ENCODE measurements at regions not wholly inside any gene's neighbourhood (a gene's known extent, or its start where the extent isn't known, plus 50 kb on each side); places are given as distances from the start of the nearest gene placed in this dataset.
"Not testable (repeated sequence)": the region's sequence is repeated elsewhere in the genome, so short reads cannot be mapped to it uniquely, and the experiment has no call there.

DNA sequence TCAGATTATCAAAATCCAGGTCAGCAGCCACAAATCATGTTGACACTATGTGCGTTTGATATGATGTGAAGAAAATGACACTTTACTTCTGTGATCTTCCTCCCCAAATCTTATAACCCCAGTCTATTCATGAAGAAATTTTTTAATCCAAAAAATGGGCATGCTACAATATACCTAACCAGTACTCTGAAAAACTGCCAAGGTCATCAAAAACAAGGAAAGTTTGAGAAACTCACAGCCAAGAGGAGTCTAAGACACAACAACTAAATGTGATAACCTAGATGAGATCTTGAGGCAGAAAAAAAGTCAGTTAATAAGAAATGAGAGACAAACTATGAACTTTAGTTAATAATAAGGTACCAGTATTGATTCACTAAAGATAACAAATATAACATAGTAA lies 200.6 kb upstream of the IRAK1BP1 start:
- no peak for DNase-seq (ENCODE audit: low spot score)
- TF ChIP-seq, protein P1, sequence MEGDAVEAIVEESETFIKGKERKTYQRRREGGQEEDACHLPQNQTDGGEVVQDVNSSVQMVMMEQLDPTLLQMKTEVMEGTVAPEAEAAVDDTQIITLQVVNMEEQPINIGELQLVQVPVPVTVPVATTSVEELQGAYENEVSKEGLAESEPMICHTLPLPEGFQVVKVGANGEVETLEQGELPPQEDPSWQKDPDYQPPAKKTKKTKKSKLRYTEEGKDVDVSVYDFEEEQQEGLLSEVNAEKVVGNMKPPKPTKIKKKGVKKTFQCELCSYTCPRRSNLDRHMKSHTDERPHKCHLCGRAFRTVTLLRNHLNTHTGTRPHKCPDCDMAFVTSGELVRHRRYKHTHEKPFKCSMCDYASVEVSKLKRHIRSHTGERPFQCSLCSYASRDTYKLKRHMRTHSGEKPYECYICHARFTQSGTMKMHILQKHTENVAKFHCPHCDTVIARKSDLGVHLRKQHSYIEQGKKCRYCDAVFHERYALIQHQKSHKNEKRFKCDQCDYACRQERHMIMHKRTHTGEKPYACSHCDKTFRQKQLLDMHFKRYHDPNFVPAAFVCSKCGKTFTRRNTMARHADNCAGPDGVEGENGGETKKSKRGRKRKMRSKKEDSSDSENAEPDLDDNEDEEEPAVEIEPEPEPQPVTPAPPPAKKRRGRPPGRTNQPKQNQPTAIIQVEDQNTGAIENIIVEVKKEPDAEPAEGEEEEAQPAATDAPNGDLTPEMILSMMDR (IDR thresholded peaks at IDR 0.05) = no peak
- Histone ChIP-seq H3K27ac (no peak overlapping the region), H3K4me3 (no peak overlapping the region)

GRCh38 chr6:78670156-78670555 lies 197.2 kb upstream of the IRAK1BP1 start:
- H3K4me3 ChIP-seq = no peak overlapping the region
- H3K27ac ChIP-seq = no peak overlapping the region
- DNase-seq (ENCODE audit: low spot score) = no peak
- TF ChIP-seq, protein P1 (IDR thresholded peaks at IDR 0.05) = no peak

DNA sequence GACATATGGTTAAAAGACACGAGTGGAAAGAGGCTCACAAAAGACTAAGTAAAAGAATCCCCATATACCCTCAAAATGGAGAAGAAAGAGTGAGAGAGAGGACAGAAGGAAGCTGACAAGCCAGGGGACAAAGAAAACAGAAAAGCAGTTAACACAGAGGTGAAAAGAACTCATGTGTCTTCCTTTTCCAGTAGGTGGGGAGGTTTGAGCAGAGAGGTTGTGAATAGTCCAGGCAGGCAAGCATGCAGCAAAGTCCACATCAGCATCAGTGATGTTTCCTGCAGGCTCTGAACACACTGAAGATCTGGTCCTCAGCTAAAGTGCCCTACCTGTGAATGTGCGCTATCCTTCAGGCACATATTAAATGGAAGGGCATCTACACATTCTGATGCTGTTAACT lies 196.5 kb upstream of the IRAK1BP1 start:
- TF ChIP-seq, protein P1 (IDR thresholded peaks at IDR 0.05) = no peak
- no peak for DNase-seq (ENCODE audit: low spot score)
- no peak overlapping the region for H3K27ac ChIP-seq

DNA sequence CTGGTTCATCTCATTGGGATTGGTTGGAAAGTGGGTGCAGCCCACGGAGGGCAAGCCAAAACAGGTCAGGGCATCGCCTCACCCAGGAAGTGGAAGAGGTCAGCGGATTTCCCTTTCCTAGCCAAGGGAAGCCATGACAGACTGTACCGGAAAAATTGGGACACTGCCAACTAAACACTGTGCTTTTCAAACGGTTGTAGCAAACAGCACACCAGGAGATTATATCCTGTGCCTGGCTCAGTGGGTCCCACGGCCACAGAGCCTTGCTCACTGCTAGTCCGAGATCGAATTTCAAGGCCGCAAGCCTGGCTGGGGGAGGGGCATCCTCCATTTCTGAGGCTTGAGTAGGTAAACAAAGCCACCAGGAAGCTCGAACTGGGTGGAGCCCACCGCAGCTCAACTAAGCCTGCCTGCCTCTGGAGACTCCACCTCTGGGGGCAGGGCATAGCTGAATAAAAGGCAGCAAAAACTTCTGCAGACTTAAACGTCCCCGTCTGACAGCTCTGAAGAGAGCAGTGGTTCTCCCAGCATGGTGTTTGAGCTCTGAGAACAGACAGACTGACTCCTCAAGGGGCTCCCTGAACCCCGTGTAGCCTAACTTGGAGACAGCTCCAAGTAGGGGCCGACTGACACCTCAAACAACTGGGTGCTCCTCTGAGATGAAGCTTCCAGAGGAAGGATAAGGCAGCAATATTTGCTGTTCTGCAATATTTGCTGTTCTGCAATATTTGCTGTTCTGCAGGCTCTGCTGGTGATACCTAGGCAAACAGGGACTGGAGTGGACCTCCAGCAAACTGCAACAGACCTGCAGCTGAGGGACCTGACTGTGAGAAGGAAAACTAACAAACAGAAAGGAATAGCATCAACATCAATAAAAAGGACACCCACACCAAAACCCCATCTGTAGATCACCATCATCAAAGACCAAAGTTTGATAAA lies 191.0 kb upstream of the IRAK1BP1 start:
- DNase-seq (ENCODE audit: low spot score); H3K4me3 ChIP-seq; H3K27ac ChIP-seq: not testable (repeated sequence)

More for the DNA sequence above, 196.5 kb upstream of the IRAK1BP1 start:
- H3K4me3 ChIP-seq = no peak overlapping the region

- H3K4me3 ChIP-seq = no peak overlapping the region
- no peak for DNase-seq (ENCODE audit: low spot score)
- TF ChIP-seq, protein P1 (IDR thresholded peaks at IDR 0.05) = no peak
- H3K27ac ChIP-seq = no peak overlapping the region
Measured at GRCh38 chr6:78688668-78689067, 178.7 kb upstream of the IRAK1BP1 start.

GRCh38 chr6:78693835-78694234 lies 173.5 kb upstream of the IRAK1BP1 start:
- DNase-seq (ENCODE audit: low spot score) = no peak
- no peak overlapping the region for H3K27ac ChIP-seq
- TF ChIP-seq, protein P1 (IDR thresholded peaks at IDR 0.05) = no peak
- no peak overlapping the region for H3K4me3 ChIP-seq

GRCh38 chr6:78694628-78695027 lies 172.7 kb upstream of the IRAK1BP1 start:
- not testable (repeated sequence) for H3K4me3 ChIP-seq; H3K27ac ChIP-seq; DNase-seq (ENCODE audit: low spot score)

- TF ChIP-seq, protein P1 (IDR thresholded peaks at IDR 0.05) = no peak
- DNase-seq (ENCODE audit: low spot score) = no peak
- Histone ChIP-seq H3K27ac (no peak overlapping the region), H3K4me3 (no peak overlapping the region)
Measured at GRCh38 chr6:78700991-78701390, 166.4 kb upstream of the IRAK1BP1 start.
